Activated CD4-positive, alpha-beta T cell treated with anti-CD3 and anti-CD28 coated beads, Interleukin-2, amount 10 ng/mL, durations not matched to agents 7 days and 5 days (primary cell): ENCODE measurements at regions not wholly inside any gene's neighbourhood (a gene's known extent, or its start where the extent isn't known, plus 50 kb on each side); places are given as distances from the start of the nearest gene placed in this dataset.
"Not testable (repeated sequence)": the region's sequence is repeated elsewhere in the genome, so short reads cannot be mapped to it uniquely, and the experiment has no call there.

Source experiments
- CTCF ChIA-PET: fragments of 350-600 bp; sonication (Branson Sonifier 250); formaldehyde crosslinking; loops from one replicate; lab custom pipeline; 2021; ENCODE audit warnings: antibody characterized with exemption; lab: Charles Lee
- POLR2A ChIA-PET: fragments of 350-600 bp; sonication (Branson Sonifier 250); formaldehyde crosslinking; loops from one replicate; lab custom pipeline; 2021; ENCODE audit warnings: antibody characterized with exemption; lab: Charles Lee
- DNase-seq: peaks from one replicate; pipeline ENCODE4 v3.0.0-alpha.2; 2020
- H3K27ac Mint-ChIP-seq: one replicate; pipeline ENCODE4 v1.8.0; 2021; ENCODE audit warnings: mild to moderate bottlenecking, moderate library complexity, mixed read lengths
- H3K27me3 Mint-ChIP-seq: one replicate; pipeline ENCODE4 v1.8.0; 2021; ENCODE audit warnings: mixed read lengths
- H3K36me3 Mint-ChIP-seq: one replicate; pipeline ENCODE4 v1.8.0; 2021; ENCODE audit warnings: low read depth, mixed read lengths
- H3K4me1 Mint-ChIP-seq: one replicate; pipeline ENCODE4 v1.8.0; 2021; ENCODE audit warnings: mixed read lengths
- H3K4me3 Mint-ChIP-seq: one replicate; pipeline ENCODE4 v1.8.0; 2021; ENCODE audit warnings: mild to moderate bottlenecking, moderate library complexity, mixed read lengths
- H3K9me3 Mint-ChIP-seq: one replicate; pipeline ENCODE4 v1.8.0; 2021; ENCODE audit warnings: mixed read lengths

DNA sequence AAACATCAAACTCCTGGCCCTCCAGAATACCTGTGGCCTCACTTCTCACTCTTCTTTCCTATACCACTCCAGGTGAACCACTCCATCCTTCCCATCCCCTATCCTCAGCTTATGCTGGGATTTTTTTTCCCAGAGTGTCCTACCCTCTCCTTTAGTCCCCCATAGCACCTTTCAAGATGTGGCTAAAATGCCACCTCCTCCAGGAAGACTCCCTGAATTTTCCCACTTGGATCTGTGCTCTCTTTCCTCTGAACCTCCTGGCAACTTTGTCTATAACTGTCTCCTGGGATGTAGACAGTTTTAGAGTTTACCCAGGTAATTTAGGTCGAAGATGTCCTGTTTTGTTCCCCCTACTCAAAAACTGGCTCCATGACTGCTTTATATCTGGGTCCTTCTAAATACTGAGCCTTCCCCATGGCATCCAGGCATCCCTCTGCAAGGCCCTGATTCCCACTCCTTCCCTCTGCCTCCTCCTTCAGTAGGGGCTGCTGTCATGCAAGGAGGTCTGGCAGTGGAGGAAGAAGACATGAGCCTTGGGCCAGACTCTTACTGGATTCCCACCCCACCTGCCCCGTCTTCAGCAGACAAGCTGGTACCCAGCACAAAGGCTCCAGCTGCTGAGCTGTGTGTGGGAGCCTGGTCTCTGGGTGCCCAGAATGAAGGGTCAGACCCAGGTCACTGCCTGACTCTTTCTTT, 161.5 kb downstream of the SMAD6 start:
- Mint-ChIP-seq H3K36me3 (no peaks in the 10 kb centered on the region), H3K9me3 (no peaks in the 10 kb centered on the region), H3K27me3 (peaks cover 10% of the 10 kb centered on the region), H3K27ac (peak overlapping the region; percentile 44), H3K4me3 (no peak overlapping the region), H3K4me1 (peaks cover 13% of the 10 kb centered on the region)
- DNase-seq = no peak
- CTCF ChIA-PET = interaction anchor here (0.5 to 2.4 kb wide), 5 partner anchors 10 to 278 kb away, joined by 3 to 6 read pairs (median 3); no protein-coding TSS in a partner anchor
- POLR2A ChIA-PET = no interaction called here

DNA sequence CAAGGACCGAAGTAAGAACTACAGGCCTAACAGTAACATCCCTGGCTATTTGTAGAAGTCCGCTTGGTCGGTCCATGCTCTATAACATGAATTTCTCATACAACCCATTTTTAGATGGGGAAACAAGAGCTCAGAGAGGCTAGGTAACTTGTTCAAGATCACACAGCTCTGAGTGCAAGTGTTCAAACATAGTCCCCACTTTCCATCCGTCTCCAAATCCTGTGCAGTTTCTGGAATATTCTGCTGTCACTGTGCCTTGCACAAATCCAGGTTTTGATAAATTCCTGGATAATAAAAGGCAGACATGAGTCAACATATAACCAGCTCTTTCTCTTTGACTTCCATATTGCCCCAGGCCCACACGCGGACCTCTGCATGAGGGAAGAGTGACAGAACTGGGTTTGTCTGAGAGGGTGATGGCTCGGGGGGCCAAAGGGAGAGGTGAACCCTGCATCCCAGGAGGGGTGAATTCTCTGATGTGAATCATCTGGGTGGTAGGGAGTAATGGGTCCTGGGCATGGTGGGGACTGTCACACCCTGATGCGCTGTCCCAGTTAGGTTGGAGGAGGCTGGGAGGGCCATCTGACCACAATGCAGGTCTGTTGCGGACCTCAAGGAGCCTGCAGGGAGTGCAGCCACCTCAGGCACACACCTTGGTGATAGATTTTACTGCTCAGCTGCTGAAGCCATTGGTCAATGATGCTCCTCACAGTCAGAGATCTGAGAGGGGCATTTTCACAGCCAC, 162.2 kb downstream of the SMAD6 start:
- CTCF ChIA-PET = interaction anchor here (1.1 to 2.4 kb wide), 2 partner anchors 12 to 13 kb away, joined by 3 to 6 read pairs; no protein-coding TSS in a partner anchor
- H3K4me3 Mint-ChIP-seq = no peak overlapping the region
- DNase-seq = no peak
- POLR2A ChIA-PET = no interaction called here
- no peaks in the 10 kb centered on the region for H3K36me3 Mint-ChIP-seq
- peaks cover 12% of the 10 kb centered on the region for H3K27me3 Mint-ChIP-seq
- peaks cover 13% of the 10 kb centered on the region for H3K4me1 Mint-ChIP-seq
- H3K27ac Mint-ChIP-seq = no peak overlapping the region
- no peaks in the 10 kb centered on the region for H3K9me3 Mint-ChIP-seq

DNA sequence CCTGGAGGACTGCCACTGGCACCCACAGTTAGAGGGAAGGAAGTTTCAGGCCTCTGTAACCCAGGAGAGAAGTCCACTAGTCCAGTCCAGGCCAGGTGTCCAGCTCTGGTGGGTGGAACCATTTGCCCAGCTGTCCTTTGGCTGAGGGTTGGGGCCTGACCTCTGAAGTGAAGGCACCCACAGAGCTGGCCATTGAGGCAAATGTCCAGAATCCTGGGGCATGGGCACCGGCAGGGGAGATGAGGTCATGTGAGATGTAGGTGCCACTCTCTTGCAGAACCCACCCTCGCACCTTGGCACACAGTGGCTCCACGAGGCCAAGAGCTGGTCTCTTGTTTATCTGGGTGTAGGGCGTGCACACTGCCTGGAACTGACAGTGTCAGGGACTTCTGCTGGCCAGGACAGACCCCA, 162.8 kb downstream of the SMAD6 start:
- no peaks in the 10 kb centered on the region for H3K36me3 Mint-ChIP-seq
- CTCF ChIA-PET = interaction anchor here (0.6 to 2.4 kb wide), 3 partner anchors 12 to 459 kb away, joined by 3 to 6 read pairs (median 3); no protein-coding TSS in a partner anchor
- no peak overlapping the region for H3K27ac Mint-ChIP-seq
- POLR2A ChIA-PET = no interaction called here
- H3K4me1 Mint-ChIP-seq = peaks cover 13% of the 10 kb centered on the region
- no peak overlapping the region for H3K4me3 Mint-ChIP-seq
- peaks cover 17% of the 10 kb centered on the region for H3K27me3 Mint-ChIP-seq
- peak; percentile 2 for DNase-seq
- H3K9me3 Mint-ChIP-seq = no peaks in the 10 kb centered on the region

DNA sequence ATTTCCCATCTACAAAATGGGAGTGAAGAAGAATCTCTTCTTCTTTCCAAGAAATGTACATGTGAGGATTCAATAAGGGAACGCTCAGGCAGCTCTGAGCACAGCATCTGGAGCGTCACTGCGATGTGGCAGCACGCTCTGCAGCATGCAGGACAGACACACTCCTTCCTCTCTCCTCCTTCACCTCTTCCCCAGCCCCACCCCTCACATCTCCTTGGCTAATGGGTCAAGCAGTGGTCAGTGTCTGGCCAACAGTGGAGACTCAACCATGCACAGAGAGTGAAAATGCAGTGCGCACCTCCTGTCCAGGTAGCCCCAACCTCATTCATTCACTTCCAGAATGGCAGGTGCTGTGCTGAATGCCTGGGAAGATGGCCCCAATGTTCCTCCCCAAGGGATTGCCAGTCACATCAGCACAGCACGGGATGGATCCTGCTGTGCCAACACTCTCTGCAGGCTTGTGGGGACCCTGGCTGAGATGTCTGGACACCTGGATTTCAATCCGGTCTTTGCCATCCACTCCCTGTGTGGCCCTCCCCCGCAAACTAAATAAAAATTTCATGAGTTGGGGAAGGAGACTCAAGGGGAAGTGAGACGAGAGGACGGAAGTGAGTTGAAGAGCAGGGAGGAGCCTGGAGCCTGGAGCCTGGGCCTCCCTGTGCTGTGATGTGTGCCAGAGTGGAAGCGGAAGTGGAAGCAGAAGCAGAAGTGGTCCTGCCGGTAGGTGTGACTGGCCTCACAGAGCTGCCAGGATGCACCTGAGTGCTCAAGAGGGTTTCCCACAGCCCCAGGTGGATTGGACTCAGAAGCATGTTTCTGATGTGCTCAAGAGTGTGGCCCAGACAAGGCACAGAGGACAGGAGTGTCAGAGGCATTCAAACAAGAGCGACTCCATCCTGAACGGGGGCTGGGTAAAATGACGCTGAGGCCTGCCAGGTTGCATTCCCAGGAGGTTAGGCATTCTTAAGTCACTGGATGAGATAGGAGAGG, 163.9 kb downstream of the SMAD6 start:
- ChIA-PET CTCF (no interaction called here), POLR2A (no interaction called here)
- DNase-seq = no peak

DNA sequence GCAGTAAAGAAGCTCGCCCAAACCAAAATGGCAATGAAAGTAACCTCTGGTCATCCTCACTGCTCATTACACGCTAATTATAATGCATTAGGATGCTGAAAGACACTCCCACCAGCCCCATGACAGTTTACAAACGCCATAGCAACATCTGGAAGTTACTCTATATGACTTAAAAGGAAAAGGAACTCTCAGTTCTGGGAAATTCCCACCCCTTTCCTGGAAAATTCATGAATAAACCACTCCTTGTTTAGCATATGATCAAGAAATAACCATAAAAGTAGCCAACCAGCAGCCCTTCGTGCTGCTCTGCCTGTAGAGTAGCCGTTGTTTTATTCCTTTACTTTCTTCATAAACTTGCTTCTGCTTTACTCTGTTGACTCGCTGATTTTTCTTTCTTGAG, 164.6 kb downstream of the SMAD6 start:
- no peak overlapping the region for H3K4me3 Mint-ChIP-seq
- ChIA-PET POLR2A (no interaction called here), CTCF (no interaction called here)
- H3K9me3 Mint-ChIP-seq = no peaks in the 10 kb centered on the region
- no peaks in the 10 kb centered on the region for H3K36me3 Mint-ChIP-seq
- H3K27me3 Mint-ChIP-seq = peaks cover 22% of the 10 kb centered on the region
- no peak for DNase-seq
- H3K4me1 Mint-ChIP-seq = peaks cover 13% of the 10 kb centered on the region
- H3K27ac Mint-ChIP-seq = no peak overlapping the region

More for the DNA sequence above, 163.9 kb downstream of the SMAD6 start:
- H3K27me3 Mint-ChIP-seq = peaks cover 22% of the 10 kb centered on the region
- no peak overlapping the region for H3K4me3 Mint-ChIP-seq
- H3K36me3 Mint-ChIP-seq = no peaks in the 10 kb centered on the region
- peaks cover 13% of the 10 kb centered on the region for H3K4me1 Mint-ChIP-seq
- H3K27ac Mint-ChIP-seq = no peak overlapping the region
- H3K9me3 Mint-ChIP-seq = no peaks in the 10 kb centered on the region

DNA sequence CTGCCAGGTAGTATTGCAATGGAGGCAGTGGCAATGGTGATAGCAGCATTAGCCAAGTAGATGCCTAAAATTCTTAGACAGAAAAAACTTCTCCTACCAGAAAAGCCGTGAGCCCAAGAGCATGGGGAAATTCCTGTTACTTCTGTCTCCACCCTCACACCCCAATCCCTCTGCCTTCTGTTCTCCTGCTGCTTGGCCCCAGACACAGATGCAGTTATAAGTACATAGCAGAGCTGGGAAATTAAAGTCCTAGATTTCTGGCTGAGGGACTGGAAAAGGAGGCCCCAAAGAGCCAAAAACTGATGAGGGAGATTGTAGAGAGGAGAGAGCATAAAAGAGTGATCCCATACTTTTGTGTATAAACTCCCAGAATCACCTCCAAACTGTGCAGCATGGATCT, 166.9 kb downstream of the SMAD6 start:
- no peaks in the 10 kb centered on the region for H3K9me3 Mint-ChIP-seq
- ChIA-PET POLR2A (no interaction called here), CTCF (no interaction called here)
- no peak overlapping the region for H3K4me3 Mint-ChIP-seq
- H3K27me3 Mint-ChIP-seq = peaks cover 28% of the 10 kb centered on the region
- DNase-seq = no peak
- H3K36me3 Mint-ChIP-seq = no peaks in the 10 kb centered on the region
- H3K27ac Mint-ChIP-seq = no peak overlapping the region
- peaks cover 6% of the 10 kb centered on the region for H3K4me1 Mint-ChIP-seq

DNA sequence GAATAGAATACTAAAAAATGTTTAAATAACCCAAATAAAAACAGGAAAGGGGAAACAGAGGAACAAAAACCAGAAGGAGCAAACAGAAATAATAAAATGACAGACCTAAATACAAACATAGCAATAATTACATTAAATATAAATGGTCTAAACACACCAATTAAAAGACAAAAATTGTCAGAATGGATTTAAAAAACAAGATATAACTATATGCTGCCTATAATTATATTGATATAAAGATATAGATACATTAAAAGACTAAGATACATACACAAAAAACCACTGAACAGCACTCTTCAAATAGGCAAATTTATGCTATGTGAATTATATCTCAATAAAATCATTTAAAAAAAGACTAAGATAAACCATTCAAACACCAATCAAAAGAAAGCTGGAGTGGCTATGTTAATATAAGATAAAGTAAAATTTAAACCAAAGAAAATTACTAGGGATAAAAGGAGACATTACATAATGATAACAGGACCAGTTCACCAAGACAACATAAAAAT, 168.9 kb downstream of the SMAD6 start:
- Mint-ChIP-seq H3K4me1 (peaks cover 6% of the 10 kb centered on the region), H3K4me3 (no peak overlapping the region), H3K9me3 (no peaks in the 10 kb centered on the region), H3K36me3 (no peaks in the 10 kb centered on the region), H3K27ac (no peak overlapping the region), H3K27me3 (peaks cover 30% of the 10 kb centered on the region)
- POLR2A ChIA-PET = no interaction called here
- no peak for DNase-seq
- CTCF ChIA-PET = no interaction called here

DNA sequence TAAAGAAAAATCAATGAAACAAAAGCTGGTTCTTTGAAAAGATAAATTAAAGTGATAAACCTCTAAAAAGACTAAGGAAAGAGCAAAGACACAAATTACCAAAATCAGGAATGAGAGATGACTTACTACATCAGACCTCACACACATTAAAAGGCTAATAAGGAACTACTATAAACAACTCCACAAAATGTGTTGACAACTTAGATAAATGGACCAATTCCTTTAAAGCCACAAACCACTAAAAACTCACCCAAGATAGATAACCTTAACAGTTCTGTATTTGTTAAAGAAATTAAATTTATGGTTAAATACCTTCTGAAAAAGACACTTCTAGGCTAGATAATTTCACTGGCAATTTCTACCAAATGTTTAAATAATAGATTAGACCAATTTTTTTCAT, 170.4 kb downstream of the SMAD6 start:
- no peak for DNase-seq
- Mint-ChIP-seq H3K9me3 (no peaks in the 10 kb centered on the region), H3K27ac (no peak overlapping the region), H3K4me1 (no peaks in the 10 kb centered on the region), H3K27me3 (peaks cover 30% of the 10 kb centered on the region), H3K4me3 (no peak overlapping the region), H3K36me3 (no peaks in the 10 kb centered on the region)
- CTCF ChIA-PET = interaction anchor here (1.6 kb wide), 1 partner anchor 21 kb away, joined by 3 read pairs; no protein-coding TSS in a partner anchor
- POLR2A ChIA-PET = no interaction called here

DNA sequence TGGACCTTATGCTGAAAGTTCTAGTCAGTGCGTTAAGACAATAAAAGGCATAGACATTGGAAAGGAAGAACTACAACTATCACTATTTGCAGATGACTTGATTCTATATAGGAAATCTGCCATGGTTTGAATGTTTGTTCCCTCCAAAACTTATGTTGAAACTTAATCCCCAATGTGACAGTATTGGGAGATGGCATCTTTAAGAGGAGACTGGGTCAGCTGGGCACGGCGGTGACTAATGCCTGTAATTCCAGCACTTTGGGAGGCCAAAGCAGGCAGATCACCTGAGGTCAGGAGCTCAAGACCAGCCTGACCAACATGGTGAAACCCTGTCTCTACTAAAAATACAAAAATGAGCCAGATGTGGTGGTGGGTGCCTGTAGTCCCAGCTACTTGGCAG, 171.3 kb downstream of the SMAD6 start:
- H3K36me3 Mint-ChIP-seq, POLR2A ChIA-PET, H3K4me3 Mint-ChIP-seq, H3K4me1 Mint-ChIP-seq, H3K27ac Mint-ChIP-seq, DNase-seq, H3K9me3 Mint-ChIP-seq: not testable (repeated sequence)
- H3K27me3 Mint-ChIP-seq = peaks cover 32% of the 10 kb centered on the region
- CTCF ChIA-PET = interaction anchor here (1.1 to 1.6 kb wide), 2 partner anchors 10 to 22 kb away, joined by 3 read pairs; no protein-coding TSS in a partner anchor

DNA sequence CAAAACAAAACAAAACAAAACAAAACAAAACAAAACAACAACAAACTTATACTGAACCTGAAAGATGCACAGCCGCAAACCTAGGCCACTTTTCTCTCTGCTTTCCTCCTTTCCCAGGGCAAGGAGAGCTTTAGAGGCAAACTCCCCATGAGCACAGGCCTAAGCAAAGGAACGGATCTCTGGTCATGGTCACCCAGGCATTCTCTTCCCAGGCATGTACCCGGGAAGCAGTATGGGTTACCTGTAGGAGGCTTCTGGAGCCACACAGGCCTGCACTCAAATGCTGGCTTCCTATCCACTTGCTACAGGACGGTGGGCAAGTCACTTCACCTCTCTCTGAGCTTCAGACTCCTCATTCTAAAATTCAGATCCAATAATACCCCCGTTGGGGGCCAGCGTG, 171.8 kb downstream of the SMAD6 start:
- Mint-ChIP-seq H3K9me3 (no peaks in the 10 kb centered on the region), H3K27me3 (peaks cover 26% of the 10 kb centered on the region), H3K36me3 (no peaks in the 10 kb centered on the region), H3K4me1 (no peaks in the 10 kb centered on the region), H3K27ac (no peak overlapping the region), H3K4me3 (no peak overlapping the region)
- POLR2A ChIA-PET = no interaction called here
- CTCF ChIA-PET = interaction anchor here (1.1 kb wide), 1 partner anchor 11 kb away, joined by 3 read pairs; no protein-coding TSS in a partner anchor
- no peak for DNase-seq

DNA sequence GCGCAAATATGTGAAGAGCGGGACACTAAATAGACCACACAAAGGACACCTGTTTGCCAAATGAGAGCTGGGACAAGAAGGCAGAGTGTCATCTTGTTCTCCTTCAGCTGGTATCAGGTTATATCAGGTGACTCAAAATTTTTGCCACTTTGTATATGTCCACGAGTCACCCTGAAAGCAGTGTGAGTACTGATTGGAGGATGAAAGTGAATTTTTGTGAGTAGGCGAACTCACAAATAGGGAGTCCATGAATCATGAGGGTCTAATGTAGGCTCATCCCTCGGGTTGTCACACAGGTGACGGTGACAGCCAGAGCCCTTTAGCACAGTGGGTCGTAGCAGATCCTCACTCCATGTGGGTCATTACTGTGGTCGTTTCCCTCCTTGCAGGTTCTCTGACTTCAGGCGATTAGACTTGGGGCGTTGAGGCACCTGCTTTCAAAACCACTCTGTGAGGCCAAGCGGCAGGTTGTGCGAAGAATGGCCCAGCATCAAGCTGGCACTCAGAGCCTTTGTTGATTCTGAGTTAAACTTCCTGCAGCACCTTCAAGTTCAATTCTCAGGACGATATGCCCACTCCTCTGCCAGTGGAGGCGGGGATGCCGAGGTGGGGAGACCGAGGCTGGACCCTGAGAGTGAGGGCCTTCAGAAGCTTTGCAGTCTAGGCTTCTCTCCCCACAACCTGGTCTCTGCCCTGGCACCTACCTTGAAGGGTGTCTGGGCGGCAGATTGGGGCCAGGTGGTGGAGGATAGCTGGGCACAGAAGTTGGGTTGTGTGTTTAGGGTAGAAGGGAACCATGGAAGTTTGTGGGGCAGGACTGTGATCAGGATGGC, 173.8 kb downstream of the SMAD6 start:
- ChIA-PET POLR2A (no interaction called here), CTCF (interaction anchor here (0.6 kb wide), 1 partner anchor 897 kb away, joined by 3 read pairs; no protein-coding TSS in a partner anchor)
- Mint-ChIP-seq H3K27ac (no peak overlapping the region), H3K27me3 (peaks cover 13% of the 10 kb centered on the region), H3K9me3 (no peaks in the 10 kb centered on the region), H3K4me3 (no peak overlapping the region), H3K4me1 (no peaks in the 10 kb centered on the region), H3K36me3 (no peaks in the 10 kb centered on the region)
- no peak for DNase-seq

DNA sequence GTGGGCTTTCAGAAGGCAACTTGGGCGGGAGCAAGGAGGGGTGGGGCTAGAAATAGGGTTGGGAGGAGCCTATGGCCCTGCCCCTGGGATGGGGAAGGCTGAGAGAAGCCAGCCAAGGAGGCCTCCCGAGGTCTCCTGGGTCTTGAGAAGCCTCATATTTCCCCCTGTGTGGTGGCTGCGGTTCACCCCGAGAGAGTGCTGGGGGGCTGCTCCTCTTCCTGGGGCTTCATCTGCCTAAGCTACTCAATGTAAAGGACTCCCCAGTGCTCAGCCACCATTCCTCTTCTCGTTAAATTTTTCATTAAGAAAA, 174.3 kb downstream of the SMAD6 start:
- Mint-ChIP-seq H3K4me1 (no peaks in the 10 kb centered on the region), H3K4me3 (no peak overlapping the region), H3K9me3 (no peaks in the 10 kb centered on the region), H3K27me3 (peaks cover 13% of the 10 kb centered on the region), H3K36me3 (no peaks in the 10 kb centered on the region), H3K27ac (no peak overlapping the region)
- POLR2A ChIA-PET = no interaction called here
- CTCF ChIA-PET = interaction anchor here (0.6 kb wide), 1 partner anchor 898 kb away, joined by 3 read pairs; no protein-coding TSS in a partner anchor
- no peak for DNase-seq
